ENCODE measurements at regions not wholly inside any gene's neighbourhood (a gene's known extent, or its start where the extent isn't known, plus 50 kb on each side); places are given as distances from the start of the nearest gene placed in this dataset.

DNA sequence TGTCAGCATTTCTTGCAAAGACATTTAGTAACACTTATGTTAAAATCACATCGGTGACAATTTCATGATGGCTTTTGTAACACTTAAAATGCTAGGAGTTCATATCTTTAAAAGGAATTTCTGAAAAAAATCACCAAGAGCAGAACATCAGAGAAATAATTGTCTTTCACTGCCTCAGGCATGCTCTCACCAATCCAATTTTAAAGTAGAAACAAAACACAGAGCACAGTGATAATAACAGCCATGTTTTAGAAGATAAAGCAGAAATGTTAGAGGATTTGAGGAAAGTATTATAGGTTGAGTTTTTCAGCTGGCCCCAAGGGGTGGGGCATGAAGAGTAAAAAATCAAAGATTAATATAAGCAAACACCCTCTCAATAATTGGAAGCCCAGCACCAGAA, 1037.6 kb downstream of the DSC3 start:
- in situ Hi-C loops (cut with HindIII; ENCODE audit: low pct_unique_long_range_greater_than_20kb, low sequenced_read_pairs): no loop called here
- DNase-seq (ENCODE audit: low read depth, low spot score) (no peak), ATAC-seq (no peak)
- intact Hi-C loops (cut with micrococcal nuclease; ENCODE audit: unreplicated experiment): no loop called here
- CTCF ChIA-PET: no interaction called here
- no peak overlapping the region for H3K27ac ChIP-seq (ENCODE audit: low read length)
- H3K36me3 ChIP-seq (ENCODE audit: control insufficient read depth, insufficient read depth, low read length): no peaks in the 10 kb centered on the region
- POLR2A ChIA-PET: no interaction called here
- H3K4me3 ChIP-seq (ENCODE audit: low read depth in 2 of 2, low read length in 2 of 2): no peak overlapping the region
- H3K4me1 ChIP-seq (ENCODE audit: control insufficient read depth, insufficient read depth, low read length): no peaks in the 10 kb centered on the region
- H3K9me3 ChIP-seq (ENCODE audit: control insufficient read depth, insufficient read depth, low read depth, low read length): no peaks in the 10 kb centered on the region
- H3K27me3 ChIP-seq (ENCODE audit: control insufficient read depth, insufficient read depth, low read length): no peaks in the 10 kb centered on the region
- TF ChIP-seq POLR2AphosphoS5 (IDR thresholded peaks at IDR 0.05; ENCODE audit: low read depth, low read length) (no peak), TCF7L2 (IDR thresholded peaks at IDR 0.05; ENCODE audit: low read depth, low read length) (no peak), SIN3A (IDR thresholded peaks at IDR 0.05; ENCODE audit: borderline replicate concordance, insufficient read depth, low read depth, low read length) (no peak)
- TF ChIP-seq, protein P1, sequence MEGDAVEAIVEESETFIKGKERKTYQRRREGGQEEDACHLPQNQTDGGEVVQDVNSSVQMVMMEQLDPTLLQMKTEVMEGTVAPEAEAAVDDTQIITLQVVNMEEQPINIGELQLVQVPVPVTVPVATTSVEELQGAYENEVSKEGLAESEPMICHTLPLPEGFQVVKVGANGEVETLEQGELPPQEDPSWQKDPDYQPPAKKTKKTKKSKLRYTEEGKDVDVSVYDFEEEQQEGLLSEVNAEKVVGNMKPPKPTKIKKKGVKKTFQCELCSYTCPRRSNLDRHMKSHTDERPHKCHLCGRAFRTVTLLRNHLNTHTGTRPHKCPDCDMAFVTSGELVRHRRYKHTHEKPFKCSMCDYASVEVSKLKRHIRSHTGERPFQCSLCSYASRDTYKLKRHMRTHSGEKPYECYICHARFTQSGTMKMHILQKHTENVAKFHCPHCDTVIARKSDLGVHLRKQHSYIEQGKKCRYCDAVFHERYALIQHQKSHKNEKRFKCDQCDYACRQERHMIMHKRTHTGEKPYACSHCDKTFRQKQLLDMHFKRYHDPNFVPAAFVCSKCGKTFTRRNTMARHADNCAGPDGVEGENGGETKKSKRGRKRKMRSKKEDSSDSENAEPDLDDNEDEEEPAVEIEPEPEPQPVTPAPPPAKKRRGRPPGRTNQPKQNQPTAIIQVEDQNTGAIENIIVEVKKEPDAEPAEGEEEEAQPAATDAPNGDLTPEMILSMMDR (IDR thresholded peaks at IDR 0.05): no peak
- TF ChIP-seq, protein P2, sequence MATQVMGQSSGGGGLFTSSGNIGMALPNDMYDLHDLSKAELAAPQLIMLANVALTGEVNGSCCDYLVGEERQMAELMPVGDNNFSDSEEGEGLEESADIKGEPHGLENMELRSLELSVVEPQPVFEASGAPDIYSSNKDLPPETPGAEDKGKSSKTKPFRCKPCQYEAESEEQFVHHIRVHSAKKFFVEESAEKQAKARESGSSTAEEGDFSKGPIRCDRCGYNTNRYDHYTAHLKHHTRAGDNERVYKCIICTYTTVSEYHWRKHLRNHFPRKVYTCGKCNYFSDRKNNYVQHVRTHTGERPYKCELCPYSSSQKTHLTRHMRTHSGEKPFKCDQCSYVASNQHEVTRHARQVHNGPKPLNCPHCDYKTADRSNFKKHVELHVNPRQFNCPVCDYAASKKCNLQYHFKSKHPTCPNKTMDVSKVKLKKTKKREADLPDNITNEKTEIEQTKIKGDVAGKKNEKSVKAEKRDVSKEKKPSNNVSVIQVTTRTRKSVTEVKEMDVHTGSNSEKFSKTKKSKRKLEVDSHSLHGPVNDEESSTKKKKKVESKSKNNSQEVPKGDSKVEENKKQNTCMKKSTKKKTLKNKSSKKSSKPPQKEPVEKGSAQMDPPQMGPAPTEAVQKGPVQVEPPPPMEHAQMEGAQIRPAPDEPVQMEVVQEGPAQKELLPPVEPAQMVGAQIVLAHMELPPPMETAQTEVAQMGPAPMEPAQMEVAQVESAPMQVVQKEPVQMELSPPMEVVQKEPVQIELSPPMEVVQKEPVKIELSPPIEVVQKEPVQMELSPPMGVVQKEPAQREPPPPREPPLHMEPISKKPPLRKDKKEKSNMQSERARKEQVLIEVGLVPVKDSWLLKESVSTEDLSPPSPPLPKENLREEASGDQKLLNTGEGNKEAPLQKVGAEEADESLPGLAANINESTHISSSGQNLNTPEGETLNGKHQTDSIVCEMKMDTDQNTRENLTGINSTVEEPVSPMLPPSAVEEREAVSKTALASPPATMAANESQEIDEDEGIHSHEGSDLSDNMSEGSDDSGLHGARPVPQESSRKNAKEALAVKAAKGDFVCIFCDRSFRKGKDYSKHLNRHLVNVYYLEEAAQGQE (IDR thresholded peaks at IDR 0.05; ENCODE audit: insufficient read depth in 1 of 2, low read depth in 2 of 2, low read length in 1 of 2): no peak
- BruUV-seq (replicated peaks): no TSS peak

DNA sequence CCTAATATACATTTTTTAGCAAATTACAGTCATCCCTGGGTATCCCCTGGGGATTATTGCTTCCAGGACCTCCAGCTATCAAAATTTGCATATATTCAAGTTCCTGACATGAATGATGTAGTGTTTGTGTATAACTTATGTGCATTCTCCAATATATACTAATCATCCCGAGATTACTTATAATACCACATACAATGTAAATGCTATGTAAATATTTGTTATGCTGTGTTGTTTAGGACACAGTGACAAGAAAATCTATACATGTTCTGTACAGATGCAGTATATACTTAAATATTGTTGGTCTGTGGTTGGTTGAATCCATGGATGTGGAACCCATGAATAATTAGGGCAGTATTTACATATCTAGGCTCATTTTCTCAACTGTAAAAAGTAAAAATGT, 1060.3 kb downstream of the DSC3 start:
- ATAC-seq: no peak
- no peak for DNase-seq (ENCODE audit: low read depth, low spot score)
- no peaks in the 10 kb centered on the region for H3K36me3 ChIP-seq (ENCODE audit: control insufficient read depth, insufficient read depth, low read length)
- H3K4me3 ChIP-seq (ENCODE audit: low read depth in 2 of 2, low read length in 2 of 2): no peak overlapping the region
- TF ChIP-seq SIN3A (IDR thresholded peaks at IDR 0.05; ENCODE audit: borderline replicate concordance, insufficient read depth, low read depth, low read length) (no peak), POLR2AphosphoS5 (IDR thresholded peaks at IDR 0.05; ENCODE audit: low read depth, low read length) (no peak), TCF7L2 (IDR thresholded peaks at IDR 0.05; ENCODE audit: low read depth, low read length) (no peak)
- TF ChIP-seq, protein P1 (IDR thresholded peaks at IDR 0.05): no peak
- TF ChIP-seq, protein P2 (IDR thresholded peaks at IDR 0.05; ENCODE audit: insufficient read depth in 1 of 2, low read depth in 2 of 2, low read length in 1 of 2): no peak
- no TSS peak for BruUV-seq (replicated peaks)
- intact Hi-C loops (cut with micrococcal nuclease; ENCODE audit: unreplicated experiment) (no loop called here), in situ Hi-C loops (cut with HindIII; ENCODE audit: low pct_unique_long_range_greater_than_20kb, low sequenced_read_pairs) (no loop called here)
- no peaks in the 10 kb centered on the region for H3K4me1 ChIP-seq (ENCODE audit: control insufficient read depth, insufficient read depth, low read length)
- H3K27me3 ChIP-seq (ENCODE audit: control insufficient read depth, insufficient read depth, low read length): no peaks in the 10 kb centered on the region
- POLR2A ChIA-PET: no interaction called here
- CTCF ChIA-PET: no interaction called here
- H3K27ac ChIP-seq (ENCODE audit: low read length): no peak overlapping the region
- no peaks in the 10 kb centered on the region for H3K9me3 ChIP-seq (ENCODE audit: control insufficient read depth, insufficient read depth, low read depth, low read length)

All from Panc1 (cell line).